PC-9 (cell line): ENCODE measurements at regions not wholly inside any gene's neighbourhood (a gene's known extent, or its start where the extent isn't known, plus 50 kb on each side); places are given as distances from the start of the nearest gene placed in this dataset.
"Not testable (repeated sequence)": the region's sequence is repeated elsewhere in the genome, so short reads cannot be mapped to it uniquely, and the experiment has no call there.

Experiments
- BruUV-seq: library from RNA; stranded (reverse); fragments of 400-500 nt; replicated peaks from 2 replicates; lab custom pipeline; 2021; lab: Mats Ljungman, UMichigan
- CTCF ChIA-PET: fragments of 300-600 bp; sonication (Branson Sonifier 250); formaldehyde crosslinking; loops from one replicate; lab custom pipeline; 2022; ENCODE audit warnings: antibody characterized with exemption; lab: Charles Lee
- POLR2A ChIA-PET: fragments of 300-600 bp; sonication (Branson Sonifier 250); formaldehyde crosslinking; loops from one replicate; lab custom pipeline; 2022; ENCODE audit warnings: antibody characterized with exemption; ENCODE audit not compliant: unreplicated experiment; lab: Charles Lee
- DNase-seq, 2 experiments: peaks; one replicate each; pipeline versions ENCODE4 v3.0.0 to v3.0.0-alpha.2; 2015 to 2022; ENCODE audit warnings: mixed read lengths in 1 of 2
- H2AFZ ChIP-seq: fragments of 200-600 bp; sonication (generic); 2 replicates; pipeline ENCODE4 v1.8.1; 2017; ENCODE audit warnings: antibody characterized with exemption
- H3F3A ChIP-seq: fragments of 200-600 bp; sonication (generic); 2 replicates; pipeline ENCODE4 v1.8.1; 2017; ENCODE audit warnings: antibody characterized with exemption, mild to moderate bottlenecking, low read depth; ENCODE audit not compliant: insufficient read depth
- H3K27ac ChIP-seq: fragments of 200-600 bp; sonication (generic); 2 replicates; pipeline ENCODE4 v1.6.1; 2016; ENCODE audit warnings: mixed run types
- H3K27me3 ChIP-seq: fragments of 200-600 bp; sonication (generic); 2 replicates; pipeline ENCODE4 v1.6.1; 2016; ENCODE audit warnings: low read depth, mixed run types; ENCODE audit not compliant: insufficient read depth
- H3K36me3 ChIP-seq: fragments of 200-600 bp; sonication (generic); 2 replicates; pipeline ENCODE4 v1.6.1; 2016; ENCODE audit warnings: low read depth, mixed run types
- H3K4me1 ChIP-seq: fragments of 200-600 bp; sonication (generic); replicated peaks from 2 replicates; pipeline ENCODE4 v1.6.1; 2016; ENCODE audit warnings: mixed run types; ENCODE audit not compliant: insufficient read depth
- H3K4me2 ChIP-seq: fragments of 200-600 bp; sonication (generic); 2 replicates; pipeline ENCODE4 v1.6.1; 2017; ENCODE audit warnings: mixed run types
- H3K4me3 ChIP-seq: fragments of 200-600 bp; sonication (generic); 2 replicates; pipeline ENCODE4 v1.6.1; 2016; ENCODE audit warnings: mixed run types
- H3K79me2 ChIP-seq: fragments of 200-600 bp; sonication (generic); 2 replicates; pipeline ENCODE4 v1.6.1; 2017; ENCODE audit warnings: low read depth, mixed run types
- H3K9me2 ChIP-seq: fragments of 200-600 bp; sonication (generic); 2 replicates; pipeline ENCODE4 v1.8.1; 2017; ENCODE audit warnings: mild to moderate bottlenecking; ENCODE audit not compliant: insufficient read depth
- H3K9me3 ChIP-seq: fragments of 200-600 bp; sonication (generic); 2 replicates; pipeline ENCODE4 v1.8.1; 2016; ENCODE audit warnings: low read depth; ENCODE audit not compliant: insufficient read depth
- H4K20me1 ChIP-seq: fragments of 200-600 bp; sonication (generic); 2 replicates; pipeline ENCODE4 v1.8.1; 2017; ENCODE audit not compliant: insufficient read depth
- EZH2 ChIP-seq: fragments of 200-600 bp; sonication (generic); IDR thresholded peaks from 2 replicates; pipeline ENCODE4 v1.8.0; 2017; ENCODE audit warnings: antibody characterized with exemption, low read depth
- intact Hi-C: fragments of 100-400 bp; cut with micrococcal nuclease; formaldehyde crosslinking; loops from one replicate; pipeline ENCODE4 v1.10.0; 2022; ENCODE audit not compliant: unreplicated experiment
- TF ChIP-seq, protein P1 (sequence below): fragments of 200-600 bp; sonication (generic); conservative IDR thresholded peaks from 2 replicates; pipeline ENCODE4 v1.6.1; 2017; ENCODE audit warnings: mixed run types, antibody characterized with exemption, mild to moderate bottlenecking, moderate library complexity

DNA sequence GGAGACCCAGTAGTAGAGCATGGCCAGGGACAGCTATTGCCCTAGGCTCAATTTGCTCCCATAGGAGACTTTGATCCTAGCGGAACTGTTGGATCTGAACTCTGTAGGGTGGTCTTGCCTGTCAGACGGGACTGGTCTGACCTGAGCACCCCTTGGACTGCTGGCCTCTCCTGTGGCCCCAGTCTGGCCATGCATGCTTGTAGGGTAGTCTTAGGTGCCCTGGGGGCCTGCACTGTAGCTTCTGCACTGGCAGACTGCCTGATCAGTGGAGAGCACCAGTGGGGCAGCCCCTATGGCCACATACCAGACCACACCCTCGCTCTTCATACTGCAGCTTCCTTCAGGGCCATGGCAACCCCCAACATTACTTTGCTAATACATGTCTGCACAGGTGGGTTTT, 396.1 kb upstream of the GRAMD2B start:
- Histone ChIP-seq H3K9me3 (no peaks in the 10 kb centered on the region), H3K79me2 (no peaks in the 10 kb centered on the region), H3K4me1 (no peaks in the 10 kb centered on the region), H3K36me3 (no peaks in the 10 kb centered on the region), H3K9me2 (no peaks in the 10 kb centered on the region; the same call in 1 of the 2 replicates), H3K27me3 (no peaks in the 10 kb centered on the region), H2AFZ (no peak overlapping the region), H4K20me1 (no peaks in the 10 kb centered on the region), H3K4me2 (no peak overlapping the region), H3F3A (no peaks in the 10 kb centered on the region), H3K27ac (no peak overlapping the region), H3K4me3 (no peak overlapping the region)
- ChIA-PET CTCF (no interaction called here), POLR2A (no interaction called here)
- TF ChIP-seq, protein P1, sequence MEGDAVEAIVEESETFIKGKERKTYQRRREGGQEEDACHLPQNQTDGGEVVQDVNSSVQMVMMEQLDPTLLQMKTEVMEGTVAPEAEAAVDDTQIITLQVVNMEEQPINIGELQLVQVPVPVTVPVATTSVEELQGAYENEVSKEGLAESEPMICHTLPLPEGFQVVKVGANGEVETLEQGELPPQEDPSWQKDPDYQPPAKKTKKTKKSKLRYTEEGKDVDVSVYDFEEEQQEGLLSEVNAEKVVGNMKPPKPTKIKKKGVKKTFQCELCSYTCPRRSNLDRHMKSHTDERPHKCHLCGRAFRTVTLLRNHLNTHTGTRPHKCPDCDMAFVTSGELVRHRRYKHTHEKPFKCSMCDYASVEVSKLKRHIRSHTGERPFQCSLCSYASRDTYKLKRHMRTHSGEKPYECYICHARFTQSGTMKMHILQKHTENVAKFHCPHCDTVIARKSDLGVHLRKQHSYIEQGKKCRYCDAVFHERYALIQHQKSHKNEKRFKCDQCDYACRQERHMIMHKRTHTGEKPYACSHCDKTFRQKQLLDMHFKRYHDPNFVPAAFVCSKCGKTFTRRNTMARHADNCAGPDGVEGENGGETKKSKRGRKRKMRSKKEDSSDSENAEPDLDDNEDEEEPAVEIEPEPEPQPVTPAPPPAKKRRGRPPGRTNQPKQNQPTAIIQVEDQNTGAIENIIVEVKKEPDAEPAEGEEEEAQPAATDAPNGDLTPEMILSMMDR: no peak
- TF ChIP-seq EZH2: no peak
- BruUV-seq: no TSS peak
- no peak for DNase-seq
- intact Hi-C loops: no loop called here

DNA sequence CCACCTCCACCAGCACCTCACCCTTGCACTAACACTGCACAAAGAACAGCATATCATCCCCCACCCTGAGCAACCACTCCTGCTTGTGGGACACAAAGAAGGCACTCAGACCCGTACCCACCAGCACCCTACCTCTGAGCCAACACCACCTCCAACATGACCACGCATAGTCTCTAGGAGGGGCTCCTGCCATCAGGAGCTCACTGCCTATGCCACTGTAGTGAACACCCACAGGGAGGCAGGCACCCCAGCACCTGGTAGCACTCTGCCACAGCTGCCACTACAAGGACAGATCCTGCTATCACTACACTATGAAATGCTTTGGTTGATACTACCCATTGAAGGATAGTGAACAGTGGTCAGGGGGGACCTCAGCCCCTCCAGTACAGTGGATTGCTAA, 395.6 kb upstream of the GRAMD2B start:
- CTCF ChIA-PET: no interaction called here

DNA sequence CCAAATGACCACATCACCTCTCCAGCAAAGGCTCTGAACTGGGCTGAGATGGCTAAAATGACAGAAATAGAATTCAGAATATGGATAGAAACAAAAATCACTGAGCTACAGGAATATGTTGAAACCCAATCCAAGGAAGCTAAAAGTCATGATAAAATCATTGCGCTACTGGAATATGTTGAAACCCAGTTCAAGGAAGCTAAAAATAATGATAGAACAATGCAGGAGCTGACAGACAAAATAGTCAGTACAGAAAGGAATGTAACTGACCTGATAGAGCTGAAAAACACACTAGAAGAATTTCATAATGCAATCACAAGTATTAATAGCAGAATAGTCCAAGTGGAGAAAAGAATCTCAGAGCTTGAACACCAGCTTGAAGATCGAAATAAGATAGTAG, 394.9 kb upstream of the GRAMD2B start:
- no peaks in the 10 kb centered on the region; the same call in 1 of the 2 replicates for H3K9me2 ChIP-seq
- TF ChIP-seq EZH2: no peak
- TF ChIP-seq, protein P1: no peak
- BruUV-seq: no TSS peak
- no peak overlapping the region for H3K4me3 ChIP-seq
- H3K27me3 ChIP-seq: no peaks in the 10 kb centered on the region
- H3K79me2 ChIP-seq: no peaks in the 10 kb centered on the region
- H4K20me1 ChIP-seq: no peaks in the 10 kb centered on the region
- no peaks in the 10 kb centered on the region for H3F3A ChIP-seq
- no peak overlapping the region for H3K4me2 ChIP-seq
- no peak overlapping the region for H3K27ac ChIP-seq
- H3K9me3 ChIP-seq: no peaks in the 10 kb centered on the region
- H3K4me1 ChIP-seq: no peaks in the 10 kb centered on the region
- intact Hi-C loops: no loop called here
- CTCF ChIA-PET: no interaction called here
- H2AFZ ChIP-seq: no peak overlapping the region
- no peaks in the 10 kb centered on the region for H3K36me3 ChIP-seq
- POLR2A ChIA-PET: no interaction called here
- DNase-seq: no peak

More for the DNA sequence above, 395.6 kb upstream of the GRAMD2B start:
- Histone ChIP-seq H3K4me1 (no peaks in the 10 kb centered on the region), H3K27ac (no peak overlapping the region), H3K4me2 (no peak overlapping the region), H4K20me1 (no peaks in the 10 kb centered on the region), H3K9me2 (no peaks in the 10 kb centered on the region; the same call in 1 of the 2 replicates), H3K4me3 (no peak overlapping the region), H3F3A (no peaks in the 10 kb centered on the region), H2AFZ (no peak overlapping the region), H3K27me3 (no peaks in the 10 kb centered on the region), H3K9me3 (no peaks in the 10 kb centered on the region), H3K36me3 (no peaks in the 10 kb centered on the region), H3K79me2 (no peaks in the 10 kb centered on the region)
- BruUV-seq: no TSS peak
- DNase-seq: no peak
- TF ChIP-seq, protein P1: no peak
- TF ChIP-seq EZH2: no peak
- intact Hi-C loops: no loop called here
- POLR2A ChIA-PET: no interaction called here

DNA sequence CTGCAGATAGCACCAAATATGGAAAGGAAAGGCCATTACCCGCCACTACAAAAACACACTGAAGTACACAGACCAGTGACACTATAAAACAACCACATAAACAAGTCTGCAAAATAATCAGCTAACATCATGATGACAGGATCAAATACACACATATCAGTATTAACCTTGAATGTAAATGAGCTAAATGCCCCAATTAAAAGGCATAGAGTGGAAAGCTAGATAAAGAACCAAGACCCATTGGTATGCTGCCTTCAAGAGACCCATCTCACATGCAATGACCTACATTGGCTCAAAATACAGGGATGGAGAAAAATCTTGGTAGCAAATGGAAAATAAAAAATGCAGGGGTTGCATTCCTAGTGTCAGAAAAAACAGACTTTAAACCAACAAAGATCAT, 393.9 kb upstream of the GRAMD2B start:
- H4K20me1 ChIP-seq, H3F3A ChIP-seq, H3K27ac ChIP-seq, POLR2A ChIA-PET, H3K36me3 ChIP-seq, H3K4me1 ChIP-seq, H3K9me3 ChIP-seq, H3K27me3 ChIP-seq, H3K4me2 ChIP-seq, DNase-seq, H3K4me3 ChIP-seq, CTCF ChIA-PET, BruUV-seq, H2AFZ ChIP-seq, H3K9me2 ChIP-seq, intact Hi-C loops, H3K79me2 ChIP-seq: not testable (repeated sequence)
